Neutrophil (primary cell): ENCODE measurements at regions not wholly inside any gene's neighbourhood (a gene's known extent, or its start where the extent isn't known, plus 50 kb on each side); places are given as distances from the start of the nearest gene placed in this dataset.

Source experiments
- H3K27ac ChIP-seq: fragments of 200-600 bp; sonication (generic); 2 replicates; pipeline ENCODE4 v1.5.1; 2016; ENCODE audit warnings: mild to moderate bottlenecking, moderate library complexity
- H3K27me3 ChIP-seq: fragments of 200-600 bp; sonication (generic); 2 replicates; pipeline ENCODE4 v1.6.0; 2016; ENCODE audit warnings: mild to moderate bottlenecking
- H3K36me3 ChIP-seq: fragments of 200-600 bp; sonication (generic); 2 replicates; pipeline ENCODE4 v1.5.1; 2017
- H3K4me1 ChIP-seq, 2 experiments: fragments of 200-600 bp in 1 of 2; sonication (generic) in 1 of 2; 1 replicate in 1 of 2; 2 replicates in 1 of 2; pipeline versions ENCODE4 v1.5.1 to v1.6.1; 2013 to 2016; ENCODE audit warnings: low read depth in 1 of 2, low read length in 1 of 2, mild to moderate bottlenecking in 1 of 2, moderate library complexity in 1 of 2; ENCODE audit not compliant: control insufficient read depth in 1 of 2, insufficient read depth in 1 of 2
- H3K4me3 ChIP-seq, 2 experiments: fragments of 200-600 bp in 1 of 2; sonication (generic) in 1 of 2; 1 replicate in 1 of 2; 2 replicates in 1 of 2; pipeline ENCODE4 v1.5.1; 2013 to 2016; ENCODE audit warnings: low read depth in 1 of 2, low read length in 1 of 2, mild to moderate bottlenecking in 1 of 2, moderate library complexity in 1 of 2
- H3K9me3 ChIP-seq: fragments of 200-600 bp; sonication (generic); 2 replicates; pipeline ENCODE4 v1.5.1; 2016
- TF ChIP-seq, protein P1 (sequence below): fragments of 200-600 bp; sonication (generic); IDR thresholded peaks from 2 replicates; pipeline ENCODE4 v1.5.1; 2016; ENCODE audit warnings: antibody characterized with exemption

DNA sequence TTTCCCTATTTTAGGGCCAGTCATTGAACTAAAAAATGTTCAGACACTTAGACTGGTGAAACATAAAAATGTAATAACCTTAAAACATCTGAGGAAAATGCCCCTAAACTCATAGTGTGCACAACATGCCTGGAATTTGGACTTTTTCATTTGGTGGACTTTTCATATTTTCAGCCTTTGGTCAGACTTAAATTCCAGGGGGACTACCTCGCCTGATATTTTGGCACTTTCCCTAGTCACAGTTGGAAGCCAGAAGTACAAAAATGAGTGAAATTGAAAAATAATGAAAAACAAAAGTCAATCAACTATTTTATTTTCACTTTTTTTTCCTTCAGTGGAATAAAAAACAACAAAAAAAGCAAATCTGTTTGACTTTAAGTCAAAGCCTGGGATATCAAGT lies 256.2 kb downstream of the ACTL7B start:
- TF ChIP-seq, protein P1, sequence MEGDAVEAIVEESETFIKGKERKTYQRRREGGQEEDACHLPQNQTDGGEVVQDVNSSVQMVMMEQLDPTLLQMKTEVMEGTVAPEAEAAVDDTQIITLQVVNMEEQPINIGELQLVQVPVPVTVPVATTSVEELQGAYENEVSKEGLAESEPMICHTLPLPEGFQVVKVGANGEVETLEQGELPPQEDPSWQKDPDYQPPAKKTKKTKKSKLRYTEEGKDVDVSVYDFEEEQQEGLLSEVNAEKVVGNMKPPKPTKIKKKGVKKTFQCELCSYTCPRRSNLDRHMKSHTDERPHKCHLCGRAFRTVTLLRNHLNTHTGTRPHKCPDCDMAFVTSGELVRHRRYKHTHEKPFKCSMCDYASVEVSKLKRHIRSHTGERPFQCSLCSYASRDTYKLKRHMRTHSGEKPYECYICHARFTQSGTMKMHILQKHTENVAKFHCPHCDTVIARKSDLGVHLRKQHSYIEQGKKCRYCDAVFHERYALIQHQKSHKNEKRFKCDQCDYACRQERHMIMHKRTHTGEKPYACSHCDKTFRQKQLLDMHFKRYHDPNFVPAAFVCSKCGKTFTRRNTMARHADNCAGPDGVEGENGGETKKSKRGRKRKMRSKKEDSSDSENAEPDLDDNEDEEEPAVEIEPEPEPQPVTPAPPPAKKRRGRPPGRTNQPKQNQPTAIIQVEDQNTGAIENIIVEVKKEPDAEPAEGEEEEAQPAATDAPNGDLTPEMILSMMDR: no peak
- Histone ChIP-seq H3K36me3 (no peaks in the 10 kb centered on the region), H3K27me3 (no peaks in the 10 kb centered on the region), H3K4me1 (no peaks in the 10 kb centered on the region), H3K4me3 (no peak overlapping the region), H3K9me3 (no peaks in the 10 kb centered on the region), H3K27ac (no peak overlapping the region)

DNA sequence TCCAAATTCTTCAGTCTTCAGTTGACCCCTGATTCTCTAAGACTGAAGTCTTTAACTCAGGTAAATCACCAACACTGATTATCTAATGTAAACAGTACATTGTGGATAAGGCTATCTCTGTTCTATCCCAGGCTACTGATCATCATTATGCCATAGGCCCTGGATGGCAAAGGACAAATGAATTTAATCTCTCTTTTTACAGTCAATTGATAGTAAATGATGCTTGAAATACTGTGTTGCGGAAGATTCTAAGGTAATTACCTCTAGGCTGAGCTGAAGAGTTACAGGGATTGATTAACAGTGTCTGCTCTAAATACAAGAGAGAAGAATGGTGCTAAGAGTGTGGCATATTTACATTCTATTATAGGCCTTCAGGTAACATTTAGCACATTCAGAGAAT lies 264.7 kb downstream of the ACTL7B start:
- no peak overlapping the region for H3K4me3 ChIP-seq
- no peaks in the 10 kb centered on the region for H3K36me3 ChIP-seq
- H3K9me3 ChIP-seq: no peaks in the 10 kb centered on the region
- peaks cover 7 to 10% of the 10 kb centered on the region in 2 experiments for H3K4me1 ChIP-seq
- no peaks in the 10 kb centered on the region for H3K27me3 ChIP-seq
- TF ChIP-seq, protein P1: no peak
- H3K27ac ChIP-seq: no peak overlapping the region

DNA sequence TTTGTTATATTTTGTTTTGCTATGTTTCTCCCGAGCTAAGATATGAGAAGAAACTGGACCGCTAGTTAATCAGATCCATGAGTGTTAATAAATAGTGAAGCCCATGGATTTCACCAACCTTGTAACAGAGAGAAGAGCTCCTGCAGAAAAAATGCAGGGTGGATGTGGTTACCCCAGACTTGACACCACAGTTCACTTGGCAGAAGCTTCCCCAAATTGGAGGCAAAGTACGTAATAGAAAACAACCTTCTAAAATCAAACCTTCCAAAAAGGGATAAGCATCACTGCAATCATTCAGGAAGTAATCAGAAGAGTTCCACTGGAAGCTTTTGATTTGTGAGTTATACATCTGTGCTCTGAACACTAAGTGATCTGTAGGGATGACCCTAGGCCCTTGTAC lies 267.5 kb downstream of the ACTL7B start:
- Histone ChIP-seq H3K27me3 (no peaks in the 10 kb centered on the region), H3K36me3 (no peaks in the 10 kb centered on the region), H3K4me1 (peaks cover 7 to 13% of the 10 kb centered on the region in 2 experiments), H3K9me3 (no peaks in the 10 kb centered on the region), H3K4me3 (no peak overlapping the region), H3K27ac (no peak overlapping the region)
- TF ChIP-seq, protein P1: no peak

DNA sequence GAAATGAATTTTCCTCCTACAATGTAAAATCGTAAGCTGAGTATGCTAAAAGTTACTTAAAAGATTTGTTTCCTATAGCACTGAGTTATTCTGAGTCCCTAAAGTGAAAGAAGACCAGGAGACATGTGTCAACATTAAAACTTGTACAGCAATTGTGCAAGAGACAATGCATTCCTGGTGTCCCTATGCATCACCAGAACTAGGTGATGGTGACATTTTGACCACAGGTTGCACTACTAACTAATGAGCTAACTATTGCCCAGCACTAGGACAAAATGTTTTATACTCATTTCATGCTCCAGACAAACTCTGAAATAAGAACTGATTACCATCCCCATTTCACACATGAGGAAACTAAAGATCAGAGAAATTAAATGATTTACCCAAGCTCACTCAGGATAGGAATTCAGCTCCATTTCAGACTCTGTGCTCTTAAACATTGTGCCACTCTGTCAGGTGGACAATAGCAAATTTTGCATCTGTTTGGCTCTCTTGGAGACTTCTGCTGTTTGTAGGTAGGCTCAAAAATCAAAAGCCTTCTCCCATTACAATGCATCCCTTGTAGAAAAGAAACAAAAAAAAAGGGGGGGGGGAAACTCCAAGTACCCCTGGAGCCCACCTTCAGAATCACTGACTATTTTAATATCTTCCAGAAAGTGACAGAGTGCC lies 269.2 kb downstream of the ACTL7B start:
- Histone ChIP-seq H3K36me3 (no peaks in the 10 kb centered on the region), H3K27me3 (no peaks in the 10 kb centered on the region), H3K4me1 (peaks cover 7 to 13% of the 10 kb centered on the region in 2 experiments), H3K27ac (no peak overlapping the region), H3K4me3 (no peak overlapping the region), H3K9me3 (no peaks in the 10 kb centered on the region)
- TF ChIP-seq, protein P1: no peak

DNA sequence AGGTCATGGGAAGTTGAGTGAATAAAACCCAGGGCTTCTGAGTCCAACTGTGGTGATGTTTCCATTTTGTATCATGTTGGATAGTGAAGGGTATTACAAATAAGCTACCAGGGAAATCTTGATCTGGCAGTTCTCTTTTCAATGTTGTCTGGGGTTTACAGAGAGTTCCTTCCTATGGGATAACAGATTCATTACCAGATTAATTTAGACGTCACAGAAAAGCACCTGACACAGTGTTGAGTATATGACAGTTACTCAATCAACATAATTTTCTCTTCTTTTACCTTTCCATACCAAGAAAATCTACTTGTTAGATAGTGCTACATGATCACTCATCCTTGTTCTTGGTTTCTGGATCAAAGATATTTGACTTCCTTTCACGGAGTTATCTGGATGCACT lies 270.9 kb downstream of the ACTL7B start:
- Histone ChIP-seq H3K27ac (no peak overlapping the region), H3K9me3 (no peaks in the 10 kb centered on the region), H3K4me1 (peaks cover 7 to 13% of the 10 kb centered on the region in 2 experiments), H3K27me3 (no peaks in the 10 kb centered on the region), H3K36me3 (no peaks in the 10 kb centered on the region), H3K4me3 (no peak overlapping the region)
- TF ChIP-seq, protein P1: no peak
